ENCODE measurements at regions not wholly inside any gene's neighbourhood (a gene's known extent, or its start where the extent isn't known, plus 50 kb on each side); places are given as distances from the start of the nearest gene placed in this dataset.
"Not testable (repeated sequence)": the region's sequence is repeated elsewhere in the genome, so short reads cannot be mapped to it uniquely, and the experiment has no call there.

GRCh38 chr9:110021891-110022290, 186.1 kb downstream of the C9orf152 start:
- Histone ChIP-seq H3K9ac (ENCODE audit: insufficient read depth, low read depth, low read length) (no peak overlapping the region), H3K4me2 (ENCODE audit: low read depth, low read length) (no peak overlapping the region), H3K4me1 (ENCODE audit: insufficient read depth, low read length) (peaks cover 4% of the 10 kb centered on the region), H3K27me3 (ENCODE audit: control insufficient read depth in 1 of 2, insufficient read depth in 2 of 2, low read length in 2 of 2) (no peaks in the 10 kb centered on the region), H3K9me3 (ENCODE audit: low read length) (no peaks in the 10 kb centered on the region), H3K27ac (ENCODE audit: extremely low read length, insufficient read depth, low read length) (no peak overlapping the region), H3K79me2 (ENCODE audit: insufficient read depth, low read length) (no peaks in the 10 kb centered on the region), H3K4me3 (replicated peaks in 1 of 3; ENCODE audit: insufficient read depth in 1 of 3, low read depth in 2 of 3, low read length in 3 of 3) (no peak overlapping the region), H3K36me3 (replicated peaks in 1 of 2; ENCODE audit: control insufficient read depth in 1 of 2, insufficient read depth in 2 of 2, low read length in 2 of 2) (no peaks in the 10 kb centered on the region), H4K20me1 (ENCODE audit: insufficient read depth, low read length) (no peaks in the 10 kb centered on the region), H2AFZ (ENCODE audit: low read length) (no peak overlapping the region)
- BruUV-seq (replicated peaks), result no TSS peak
- FAIRE-seq (no peak), ATAC-seq (no peak), DNase-seq (ENCODE audit: low spot score) (no peak)
- TF ChIP-seq ZNF614 (CRISPR knock-in tag; IDR thresholded peaks at IDR 0.05; ENCODE audit: borderline replicate concordance) (no peak), ZNF225 (CRISPR knock-in tag; IDR thresholded peaks at IDR 0.05) (no peak), FOXP4 (CRISPR knock-in tag; IDR thresholded peaks at IDR 0.05) (no peak), PAXIP1 (CRISPR knock-in tag; conservative IDR thresholded peaks at IDR 0.05) (no peak), RFXAP (CRISPR knock-in tag; IDR thresholded peaks at IDR 0.05; ENCODE audit: borderline replicate concordance) (no peak), HDAC6 (IDR thresholded peaks at IDR 0.05; ENCODE audit: low read depth, low read length) (no peak), IRX3 (CRISPR knock-in tag; IDR thresholded peaks at IDR 0.05; ENCODE audit: borderline replicate concordance, low read depth) (no peak), ZNF724P (CRISPR knock-in tag; IDR thresholded peaks at IDR 0.05; ENCODE audit: borderline replicate concordance) (no peak), ZNF678 (CRISPR knock-in tag; IDR thresholded peaks at IDR 0.05) (no peak), ZNF691 (CRISPR knock-in tag; IDR thresholded peaks at IDR 0.05; ENCODE audit: borderline replicate concordance, low read depth) (no peak), RARA (CRISPR knock-in tag; IDR thresholded peaks at IDR 0.05) (no peak)
- CTCF ChIA-PET (ENCODE audit: low intra/inter-chr PET ratio, low total read pairs), result no interaction called here
- in situ Hi-C loops (cut with HindIII; ENCODE audit: extremely low pct_ligation_motif_present, low pct_unique_long_range_greater_than_20kb), result no loop called here
- 52% methylated on average over 2 of the region's 2 CpGs for WGBS (ENCODE audit: low lambda C conversion rate)
- POLR2A ChIA-PET, result no interaction called here
- intact Hi-C loops (cut with micrococcal nuclease; ENCODE audit: unreplicated experiment), result no loop called here

GRCh38 chr9:110023221-110023620, 184.7 kb downstream of the C9orf152 start:
- 88% methylated on average over 8 of the region's 8 CpGs for WGBS (ENCODE audit: low lambda C conversion rate)
- POLR2A ChIA-PET; H3K9ac ChIP-seq (ENCODE audit: insufficient read depth, low read depth, low read length); intact Hi-C loops (cut with micrococcal nuclease; ENCODE audit: unreplicated experiment); DNase-seq (ENCODE audit: low spot score); H3K36me3 ChIP-seq (replicated peaks in 1 of 2; ENCODE audit: control insufficient read depth in 1 of 2, insufficient read depth in 2 of 2, low read length in 2 of 2); H3K27ac ChIP-seq (ENCODE audit: extremely low read length, insufficient read depth, low read length); ATAC-seq; in situ Hi-C loops (cut with HindIII; ENCODE audit: extremely low pct_ligation_motif_present, low pct_unique_long_range_greater_than_20kb); CTCF ChIA-PET (ENCODE audit: low intra/inter-chr PET ratio, low total read pairs); FAIRE-seq; H3K9me3 ChIP-seq (ENCODE audit: low read length); H2AFZ ChIP-seq (ENCODE audit: low read length); BruUV-seq (replicated peaks); H4K20me1 ChIP-seq (ENCODE audit: insufficient read depth, low read length); H3K27me3 ChIP-seq (ENCODE audit: control insufficient read depth in 1 of 2, insufficient read depth in 2 of 2, low read length in 2 of 2); H3K4me3 ChIP-seq (replicated peaks in 1 of 3; ENCODE audit: insufficient read depth in 1 of 3, low read depth in 2 of 3, low read length in 3 of 3); H3K79me2 ChIP-seq (ENCODE audit: insufficient read depth, low read length); H3K4me2 ChIP-seq (ENCODE audit: low read depth, low read length): not testable (repeated sequence)
- peaks cover 18% of the 10 kb centered on the region for H3K4me1 ChIP-seq (ENCODE audit: insufficient read depth, low read length)
